ENCODE measurements at regions not wholly inside any gene's neighbourhood (a gene's known extent, or its start where the extent isn't known, plus 50 kb on each side); places are given as distances from the start of the nearest gene placed in this dataset.
A peak's percentile ranks its signal among the peaks of the same experiment; 100 is the strongest.

GRCh38 chr17:56678249-56679114 lies 85.0 kb downstream of the NOG start:
- H3K4me1 Mint-ChIP-seq (ENCODE audit: low read depth): peaks cover 22% of the 10 kb centered on the region
- no peaks in the 10 kb centered on the region for H3K9me3 Mint-ChIP-seq
- no peaks in the 10 kb centered on the region for H3K36me3 Mint-ChIP-seq (ENCODE audit: low read depth)
- H3K4me3 Mint-ChIP-seq: peak overlapping the region; percentile 68
- H3K27me3 Mint-ChIP-seq: peaks cover 35% of the 10 kb centered on the region
- H3K27ac Mint-ChIP-seq: no peak overlapping the region

- Mint-ChIP-seq H3K4me3 (peak overlapping the region; percentile 68), H3K9me3 (no peaks in the 10 kb centered on the region), H3K27me3 (peaks cover 43% of the 10 kb centered on the region), H3K27ac (no peak overlapping the region), H3K4me1 (ENCODE audit: low read depth) (peaks cover 22% of the 10 kb centered on the region), H3K36me3 (ENCODE audit: low read depth) (no peaks in the 10 kb centered on the region)
These were observed 85.7 kb downstream of the NOG start for GRCh38 chr17:56679115-56679776.

GRCh38 chr17:56679777-56680422 lies 86.4 kb downstream of the NOG start:
- H3K9me3 Mint-ChIP-seq: no peaks in the 10 kb centered on the region
- H3K27me3 Mint-ChIP-seq: peaks cover 40% of the 10 kb centered on the region
- H3K4me3 Mint-ChIP-seq: no peak overlapping the region
- peaks cover 22% of the 10 kb centered on the region for H3K4me1 Mint-ChIP-seq (ENCODE audit: low read depth)
- H3K27ac Mint-ChIP-seq: no peak overlapping the region
- no peaks in the 10 kb centered on the region for H3K36me3 Mint-ChIP-seq (ENCODE audit: low read depth)

GRCh38 chr17:56680676-56681075 lies 87.2 kb downstream of the NOG start:
- Mint-ChIP-seq H3K36me3 (ENCODE audit: low read depth) (no peaks in the 10 kb centered on the region), H3K27me3 (peaks cover 40% of the 10 kb centered on the region), H3K27ac (no peak overlapping the region), H3K4me1 (ENCODE audit: low read depth) (peaks cover 22% of the 10 kb centered on the region), H3K4me3 (no peak overlapping the region), H3K9me3 (no peaks in the 10 kb centered on the region)

DNA sequence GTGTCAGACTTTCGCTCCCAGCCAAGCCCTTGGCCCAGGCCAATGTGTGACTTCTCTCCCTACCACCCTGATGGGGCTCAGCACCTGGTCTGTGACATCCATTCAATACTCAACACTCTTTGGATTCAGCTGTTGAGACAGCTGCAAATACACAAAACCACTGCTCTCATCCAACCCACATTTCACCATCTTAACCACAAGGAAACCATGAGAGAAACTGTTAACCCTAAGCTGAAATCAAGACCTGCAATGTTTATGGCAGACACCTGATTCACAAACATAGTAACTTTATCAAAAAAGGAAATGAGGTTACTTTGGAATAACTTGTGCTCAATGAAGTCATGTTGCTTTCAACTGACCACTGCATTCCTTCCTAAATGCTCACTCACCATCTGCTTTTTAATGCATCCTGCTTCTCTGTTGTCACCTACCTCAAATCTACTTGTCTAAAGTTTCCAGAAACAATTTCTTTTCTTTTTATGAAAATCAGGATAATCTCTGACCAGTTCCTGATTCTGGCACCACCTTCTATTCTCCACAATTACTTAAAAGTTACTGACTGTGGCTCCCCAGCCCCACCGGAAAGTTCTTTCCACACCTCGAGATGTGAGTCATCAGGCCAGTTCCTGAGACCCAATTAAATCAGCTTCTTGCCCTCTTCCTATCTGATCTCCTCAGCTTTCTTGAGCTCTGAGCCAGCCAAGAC lies 88.2 kb downstream of the NOG start:
- H3K36me3 Mint-ChIP-seq (ENCODE audit: low read depth): no peaks in the 10 kb centered on the region
- H3K4me1 Mint-ChIP-seq (ENCODE audit: low read depth): peaks cover 15% of the 10 kb centered on the region
- H3K9me3 Mint-ChIP-seq: no peaks in the 10 kb centered on the region
- H3K4me3 Mint-ChIP-seq: no peak overlapping the region
- H3K27me3 Mint-ChIP-seq: peaks cover 41% of the 10 kb centered on the region
- H3K27ac Mint-ChIP-seq: no peak overlapping the region

- Mint-ChIP-seq H3K36me3 (ENCODE audit: low read depth) (no peaks in the 10 kb centered on the region), H3K4me3 (no peak overlapping the region), H3K27me3 (peaks cover 46% of the 10 kb centered on the region), H3K9me3 (no peaks in the 10 kb centered on the region), H3K27ac (no peak overlapping the region), H3K4me1 (ENCODE audit: low read depth) (no peaks in the 10 kb centered on the region)
These were observed 94.7 kb downstream of the NOG start for GRCh38 chr17:56688151-56688550.

- Mint-ChIP-seq H3K4me3 (no peak overlapping the region), H3K4me1 (ENCODE audit: low read depth) (no peaks in the 10 kb centered on the region), H3K9me3 (no peaks in the 10 kb centered on the region), H3K27me3 (peaks cover 26% of the 10 kb centered on the region), H3K27ac (no peak overlapping the region), H3K36me3 (ENCODE audit: low read depth) (no peaks in the 10 kb centered on the region)
These were observed 97.2 kb downstream of the NOG start for GRCh38 chr17:56690441-56691291.

DNA sequence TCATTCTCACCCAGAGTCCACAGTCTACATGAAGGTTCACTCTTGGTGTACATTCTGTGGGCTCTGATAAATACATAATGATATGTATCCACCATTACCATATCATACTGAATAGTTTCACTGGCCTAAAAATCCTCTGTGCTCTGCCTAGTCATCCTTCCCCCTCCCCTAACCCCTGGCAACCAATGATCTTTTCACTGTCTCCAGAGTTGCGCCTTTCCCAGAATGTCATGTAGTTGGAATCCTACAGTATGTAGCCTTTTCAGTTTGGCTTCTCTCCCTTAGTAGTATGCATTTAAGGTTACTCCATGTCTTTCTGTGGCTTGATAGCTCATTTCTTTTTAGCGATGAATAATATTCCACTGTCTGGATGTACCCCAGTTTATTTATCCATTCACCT lies 101.3 kb downstream of the NOG start:
- Mint-ChIP-seq H3K4me1 (ENCODE audit: low read depth) (no peaks in the 10 kb centered on the region), H3K9me3 (no peaks in the 10 kb centered on the region), H3K27ac (no peak overlapping the region), H3K27me3 (peaks cover 3% of the 10 kb centered on the region), H3K36me3 (ENCODE audit: low read depth) (no peaks in the 10 kb centered on the region), H3K4me3 (no peak overlapping the region)

- no peak overlapping the region for H3K4me3 Mint-ChIP-seq
- H3K36me3 Mint-ChIP-seq (ENCODE audit: low read depth): no peaks in the 10 kb centered on the region
- H3K9me3 Mint-ChIP-seq: no peaks in the 10 kb centered on the region
- H3K27me3 Mint-ChIP-seq: peaks cover 4% of the 10 kb centered on the region
- H3K4me1 Mint-ChIP-seq (ENCODE audit: low read depth): no peaks in the 10 kb centered on the region
- no peak overlapping the region for H3K27ac Mint-ChIP-seq
These were observed 103.7 kb downstream of the NOG start for GRCh38 chr17:56697190-56697589.

- H3K27me3 Mint-ChIP-seq: peaks cover 8% of the 10 kb centered on the region
These were observed 105.8 kb downstream of the NOG start for GRCh38 chr17:56699186-56699894.

GRCh38 chr17:56700919-56701420 lies 107.5 kb downstream of the NOG start:
- Mint-ChIP-seq H3K36me3 (ENCODE audit: low read depth) (no peaks in the 10 kb centered on the region), H3K27ac (peak overlapping the region; percentile 63), H3K4me1 (ENCODE audit: low read depth) (no peaks in the 10 kb centered on the region), H3K9me3 (no peaks in the 10 kb centered on the region), H3K27me3 (peaks cover 8% of the 10 kb centered on the region), H3K4me3 (no peak overlapping the region)

More at GRCh38 chr17:56699186-56699894, 105.8 kb downstream of the NOG start:
- no peaks in the 10 kb centered on the region for H3K9me3 Mint-ChIP-seq
- H3K4me1 Mint-ChIP-seq (ENCODE audit: low read depth): no peaks in the 10 kb centered on the region
- H3K27ac Mint-ChIP-seq: no peak overlapping the region
- no peaks in the 10 kb centered on the region for H3K36me3 Mint-ChIP-seq (ENCODE audit: low read depth)
- no peak overlapping the region for H3K4me3 Mint-ChIP-seq

- Mint-ChIP-seq H3K4me1 (ENCODE audit: low read depth) (no peaks in the 10 kb centered on the region), H3K27ac (no peak overlapping the region)
These were observed 114.1 kb downstream of the NOG start for GRCh38 chr17:56707312-56708219.

DNA sequence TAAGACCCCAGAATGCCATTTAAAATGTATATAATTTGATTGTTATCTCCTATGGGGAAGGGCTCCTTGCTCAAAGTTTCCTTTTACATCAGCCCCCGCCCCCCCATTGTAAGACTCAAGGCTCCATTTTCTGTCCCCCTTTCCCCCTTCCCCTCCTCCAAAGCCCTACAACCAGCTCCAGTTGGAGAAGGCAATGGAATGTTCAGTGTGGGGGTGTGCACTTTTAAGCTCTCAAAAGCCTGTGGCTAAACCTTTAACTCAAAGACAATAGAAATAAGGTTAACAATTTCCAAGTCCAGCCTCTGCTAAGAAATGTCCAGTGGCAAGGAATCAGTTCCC lies 114.7 kb downstream of the NOG start:
- Mint-ChIP-seq H3K9me3 (no peaks in the 10 kb centered on the region), H3K27me3 (peaks cover 7% of the 10 kb centered on the region), H3K4me3 (no peak overlapping the region), H3K27ac (no peak overlapping the region), H3K4me1 (ENCODE audit: low read depth) (no peaks in the 10 kb centered on the region), H3K36me3 (ENCODE audit: low read depth) (no peaks in the 10 kb centered on the region)

More at GRCh38 chr17:56707312-56708219, 114.1 kb downstream of the NOG start:
- Mint-ChIP-seq H3K36me3 (ENCODE audit: low read depth) (no peaks in the 10 kb centered on the region), H3K27me3 (peaks cover 10% of the 10 kb centered on the region), H3K4me3 (no peak overlapping the region), H3K9me3 (no peaks in the 10 kb centered on the region)
